ENCODE measurements at regions not wholly inside any gene's neighbourhood (a gene's known extent, or its start where the extent isn't known, plus 50 kb on each side); places are given as distances from the start of the nearest gene placed in this dataset.

DNA sequence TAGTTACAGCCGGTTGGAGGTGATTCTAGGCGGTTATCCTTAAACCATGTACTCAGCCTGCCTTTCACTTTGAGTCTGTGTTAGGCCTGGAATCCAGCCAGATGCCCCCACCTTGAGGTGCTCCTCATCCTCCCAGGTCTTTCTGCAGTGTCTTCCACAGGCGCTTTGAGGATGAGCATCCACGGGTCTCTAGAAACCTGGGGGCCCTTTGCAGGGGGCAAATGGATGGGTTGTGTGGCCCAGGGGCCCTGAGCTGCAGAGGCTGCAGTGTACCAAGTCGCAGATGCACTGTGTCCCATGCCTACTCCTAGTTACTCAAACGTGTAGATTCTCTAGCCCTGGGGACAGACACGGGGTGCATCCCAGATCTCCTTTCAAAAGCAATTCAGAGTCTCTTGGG, 242.1 kb upstream of the IRX1 start:
- H3K27me3 ChIP-seq (ENCODE audit: low read length): no peaks in the 10 kb centered on the region
- no peak overlapping the region for H3K27ac ChIP-seq (ENCODE audit: low read length)
- H3K4me3 ChIP-seq (ENCODE audit: low read length): no peak overlapping the region
- no peak for DNase-seq
- H3K4me2 ChIP-seq (ENCODE audit: low read depth, low read length, poor library complexity, severe bottlenecking): no peak overlapping the region
- H3K9me2 ChIP-seq (replicated peaks; ENCODE audit: insufficient read depth, low read length): no peaks in the 10 kb centered on the region
- H4K20me1 ChIP-seq (ENCODE audit: insufficient read depth, low read depth, low read length): no peaks in the 10 kb centered on the region
- no peaks in the 10 kb centered on the region for H3K4me1 ChIP-seq (ENCODE audit: low read length)
- no peak overlapping the region for H3K9ac ChIP-seq (ENCODE audit: low read length)
- no peaks in the 10 kb centered on the region for H3K79me2 ChIP-seq (ENCODE audit: low read length)
- H3K9me3 ChIP-seq (ENCODE audit: low read length): peaks cover 3% of the 10 kb centered on the region; the same call in 1 of the 2 replicates
- H2AFZ ChIP-seq (ENCODE audit: low read length): no peak overlapping the region
- no peaks in the 10 kb centered on the region for H3K36me3 ChIP-seq (ENCODE audit: insufficient read depth, low read length)

DNA sequence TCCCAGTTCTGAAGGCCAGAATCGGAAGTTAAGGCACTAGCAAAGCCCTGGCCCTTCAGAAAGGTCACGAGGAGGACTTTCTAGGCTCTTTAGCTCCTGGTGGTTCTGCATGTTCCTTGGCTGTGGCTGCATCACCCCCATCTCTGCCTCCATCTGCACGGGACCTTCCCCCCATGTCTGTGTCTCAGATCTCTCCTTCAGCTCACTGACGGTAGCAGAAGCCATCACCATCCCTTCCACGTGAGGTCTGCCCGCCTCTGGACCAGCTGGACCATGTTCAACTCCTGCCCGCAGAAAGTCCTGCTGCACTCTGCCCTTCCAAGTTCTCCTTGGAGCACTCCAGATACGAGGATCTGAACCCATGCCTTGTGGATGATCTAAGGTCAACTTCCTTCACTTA, 242.9 kb upstream of the IRX1 start:
- no peak overlapping the region for H3K27ac ChIP-seq (ENCODE audit: low read length)
- no peak overlapping the region for H3K4me2 ChIP-seq (ENCODE audit: low read depth, low read length, poor library complexity, severe bottlenecking)
- H3K36me3 ChIP-seq (ENCODE audit: insufficient read depth, low read length): no peaks in the 10 kb centered on the region
- H3K4me1 ChIP-seq (ENCODE audit: low read length): no peaks in the 10 kb centered on the region
- H3K9ac ChIP-seq (ENCODE audit: low read length): no peak overlapping the region
- H3K9me2 ChIP-seq (replicated peaks; ENCODE audit: insufficient read depth, low read length): no peaks in the 10 kb centered on the region
- H3K9me3 ChIP-seq (ENCODE audit: low read length): peaks cover 3% of the 10 kb centered on the region; the same call in 1 of the 2 replicates
- no peaks in the 10 kb centered on the region for H4K20me1 ChIP-seq (ENCODE audit: insufficient read depth, low read depth, low read length)
- DNase-seq: no peak
- no peaks in the 10 kb centered on the region for H3K27me3 ChIP-seq (ENCODE audit: low read length)
- no peak overlapping the region for H3K4me3 ChIP-seq (ENCODE audit: low read length)
- no peak overlapping the region for H2AFZ ChIP-seq (ENCODE audit: low read length)
- no peaks in the 10 kb centered on the region for H3K79me2 ChIP-seq (ENCODE audit: low read length)

DNA sequence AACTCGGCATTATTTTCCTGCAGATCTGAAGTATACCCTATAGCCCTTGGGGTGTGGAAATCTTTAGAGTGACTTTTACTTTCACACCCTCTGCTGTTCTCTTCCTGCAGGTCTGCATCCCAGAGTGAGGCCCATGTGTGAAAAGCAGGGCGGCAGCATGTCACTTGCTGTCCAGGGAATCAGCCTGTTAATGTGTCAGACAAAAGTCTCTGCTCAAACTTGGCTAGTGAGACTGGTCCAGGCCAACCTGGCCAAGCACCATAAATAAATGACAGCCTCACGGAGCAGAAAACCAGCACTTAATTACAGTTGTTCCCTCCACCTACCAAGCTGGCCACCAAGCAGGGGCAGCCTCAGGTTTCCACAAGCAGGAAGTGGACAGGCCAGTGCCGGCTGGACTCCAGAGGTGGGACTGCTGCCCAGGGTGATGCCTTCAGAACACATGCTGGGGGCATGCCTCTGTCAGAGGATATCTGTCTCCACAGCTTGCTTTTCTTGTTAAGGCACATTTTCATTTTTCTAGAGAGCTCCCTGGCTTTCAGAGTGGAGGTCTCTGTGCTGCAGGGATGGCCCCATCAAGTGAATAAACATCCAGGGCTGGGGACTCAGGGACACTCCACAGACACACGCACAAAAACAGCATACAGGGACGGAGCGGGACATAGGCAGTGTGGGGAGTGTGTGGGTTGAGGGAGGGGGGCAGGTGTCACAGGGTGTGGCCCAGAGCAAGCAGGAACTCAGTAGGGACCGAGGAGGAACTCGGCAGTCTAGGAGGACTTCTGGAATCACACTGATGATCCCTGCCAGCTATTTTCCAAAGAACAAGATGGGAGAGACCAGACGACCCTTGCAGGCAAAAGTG, 243.8 kb upstream of the IRX1 start:
- Histone ChIP-seq H3K9ac (ENCODE audit: low read length) (no peak overlapping the region), H3K27ac (ENCODE audit: low read length) (no peak overlapping the region), H3K9me3 (ENCODE audit: low read length) (peaks cover 3% of the 10 kb centered on the region; the same call in 1 of the 2 replicates), H3K79me2 (ENCODE audit: low read length) (no peaks in the 10 kb centered on the region), H3K4me2 (ENCODE audit: low read depth, low read length, poor library complexity, severe bottlenecking) (no peak overlapping the region), H3K36me3 (ENCODE audit: insufficient read depth, low read length) (no peaks in the 10 kb centered on the region), H4K20me1 (ENCODE audit: insufficient read depth, low read depth, low read length) (no peaks in the 10 kb centered on the region), H3K27me3 (ENCODE audit: low read length) (no peaks in the 10 kb centered on the region), H3K4me1 (ENCODE audit: low read length) (no peaks in the 10 kb centered on the region), H3K9me2 (replicated peaks; ENCODE audit: insufficient read depth, low read length) (no peaks in the 10 kb centered on the region), H3K4me3 (ENCODE audit: low read length) (no peak overlapping the region), H2AFZ (ENCODE audit: low read length) (no peak overlapping the region)
- DNase-seq: no peak

- Histone ChIP-seq H3K36me3 (ENCODE audit: insufficient read depth, low read length) (no peaks in the 10 kb centered on the region), H3K27ac (ENCODE audit: low read length) (no peak overlapping the region), H3K9ac (ENCODE audit: low read length) (no peak overlapping the region), H3K9me3 (ENCODE audit: low read length) (peaks cover 3% of the 10 kb centered on the region), H4K20me1 (ENCODE audit: insufficient read depth, low read depth, low read length) (no peaks in the 10 kb centered on the region), H2AFZ (ENCODE audit: low read length) (no peak overlapping the region), H3K9me2 (replicated peaks; ENCODE audit: insufficient read depth, low read length) (no peaks in the 10 kb centered on the region), H3K27me3 (ENCODE audit: low read length) (no peaks in the 10 kb centered on the region), H3K79me2 (ENCODE audit: low read length) (no peaks in the 10 kb centered on the region), H3K4me1 (ENCODE audit: low read length) (no peaks in the 10 kb centered on the region), H3K4me2 (ENCODE audit: low read depth, low read length, poor library complexity, severe bottlenecking) (no peak overlapping the region), H3K4me3 (ENCODE audit: low read length) (no peak overlapping the region)
- DNase-seq: no peak
Observed at GRCh38 chr5:3350781-3351180, 244.9 kb upstream of the IRX1 start.

GRCh38 chr5:3349704-3350565, 245.7 kb upstream of the IRX1 start:
- no peak overlapping the region for H3K27ac ChIP-seq (ENCODE audit: low read length)
- H3K4me1 ChIP-seq (ENCODE audit: low read length): no peaks in the 10 kb centered on the region
- H3K79me2 ChIP-seq (ENCODE audit: low read length): no peaks in the 10 kb centered on the region
- H3K9ac ChIP-seq (ENCODE audit: low read length): no peak overlapping the region
- no peaks in the 10 kb centered on the region for H3K9me2 ChIP-seq (replicated peaks; ENCODE audit: insufficient read depth, low read length)
- no peaks in the 10 kb centered on the region for H4K20me1 ChIP-seq (ENCODE audit: insufficient read depth, low read depth, low read length)
- H3K36me3 ChIP-seq (ENCODE audit: insufficient read depth, low read length): no peaks in the 10 kb centered on the region
- H2AFZ ChIP-seq (ENCODE audit: low read length): no peak overlapping the region
- no peak for DNase-seq
- no peak overlapping the region for H3K4me2 ChIP-seq (ENCODE audit: low read depth, low read length, poor library complexity, severe bottlenecking)
- H3K27me3 ChIP-seq (ENCODE audit: low read length): no peaks in the 10 kb centered on the region
- no peak overlapping the region for H3K4me3 ChIP-seq (ENCODE audit: low read length)
- H3K9me3 ChIP-seq (ENCODE audit: low read length): peaks cover 3% of the 10 kb centered on the region

DNA sequence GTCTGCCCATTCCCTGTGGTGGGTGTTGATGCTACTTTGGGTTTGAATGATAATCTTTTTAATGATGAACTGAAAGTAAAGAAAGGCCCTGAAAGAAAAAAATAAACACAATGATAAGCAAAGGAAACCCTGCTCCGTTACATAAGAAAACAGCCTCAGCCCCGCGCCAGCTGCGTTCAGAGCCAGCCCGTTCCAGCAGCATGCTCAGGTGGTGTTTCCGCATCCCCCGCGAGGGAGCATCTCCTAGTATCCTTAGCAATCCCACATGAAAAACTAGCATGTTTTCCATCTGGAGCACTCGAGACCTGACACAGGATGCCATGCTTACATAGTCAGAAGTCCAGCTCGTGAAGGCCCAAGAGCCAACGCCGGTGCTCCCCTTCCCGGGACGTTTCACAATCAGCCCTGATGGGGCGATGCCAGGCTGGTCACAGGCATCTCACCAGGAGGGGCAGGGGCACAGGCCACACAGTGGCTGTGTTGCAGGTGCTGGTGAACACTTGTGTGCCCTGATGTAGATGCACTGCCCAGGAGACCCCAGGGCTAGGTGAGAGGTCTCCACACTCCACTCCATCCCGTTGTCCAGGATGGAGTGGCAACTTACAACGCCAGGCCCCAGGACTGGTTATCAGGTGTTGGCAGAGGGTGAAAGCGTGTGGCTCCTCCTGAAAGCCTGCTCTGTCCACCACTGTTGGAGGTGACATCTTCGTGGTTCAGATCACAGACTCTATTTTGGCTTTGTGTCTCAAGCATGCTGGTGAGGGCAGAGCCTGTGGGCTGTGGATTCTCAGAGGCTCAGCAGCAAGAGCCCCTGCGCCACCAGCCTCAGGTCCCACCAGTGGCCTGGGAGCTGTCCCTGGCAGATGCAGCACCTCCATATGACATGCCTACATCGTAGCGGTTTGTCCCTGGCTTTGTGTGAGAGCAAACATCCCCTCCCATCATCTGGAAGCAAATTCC, 246.8 kb upstream of the IRX1 start:
- H3K4me3 ChIP-seq (ENCODE audit: low read length): no peak overlapping the region
- H3K9me2 ChIP-seq (replicated peaks; ENCODE audit: insufficient read depth, low read length): no peaks in the 10 kb centered on the region
- no peaks in the 10 kb centered on the region for H4K20me1 ChIP-seq (ENCODE audit: insufficient read depth, low read depth, low read length)
- no peaks in the 10 kb centered on the region for H3K27me3 ChIP-seq (ENCODE audit: low read length)
- no peak for DNase-seq
- H3K27ac ChIP-seq (ENCODE audit: low read length): no peak overlapping the region
- no peaks in the 10 kb centered on the region for H3K79me2 ChIP-seq (ENCODE audit: low read length)
- no peak overlapping the region for H3K4me2 ChIP-seq (ENCODE audit: low read depth, low read length, poor library complexity, severe bottlenecking)
- H3K9ac ChIP-seq (ENCODE audit: low read length): no peak overlapping the region
- H3K9me3 ChIP-seq (ENCODE audit: low read length): peaks cover 3% of the 10 kb centered on the region
- no peaks in the 10 kb centered on the region for H3K4me1 ChIP-seq (ENCODE audit: low read length)
- H3K36me3 ChIP-seq (ENCODE audit: insufficient read depth, low read length): no peaks in the 10 kb centered on the region
- no peak overlapping the region for H2AFZ ChIP-seq (ENCODE audit: low read length)

GRCh38 chr5:3347741-3348140, 247.9 kb upstream of the IRX1 start:
- Histone ChIP-seq H3K27ac (ENCODE audit: low read length) (no peak overlapping the region), H4K20me1 (ENCODE audit: insufficient read depth, low read depth, low read length) (no peaks in the 10 kb centered on the region), H3K9me3 (ENCODE audit: low read length) (peaks cover 3% of the 10 kb centered on the region), H3K4me1 (ENCODE audit: low read length) (no peaks in the 10 kb centered on the region), H3K36me3 (ENCODE audit: insufficient read depth, low read length) (no peaks in the 10 kb centered on the region), H3K79me2 (ENCODE audit: low read length) (no peaks in the 10 kb centered on the region), H3K9ac (ENCODE audit: low read length) (no peak overlapping the region), H3K9me2 (replicated peaks; ENCODE audit: insufficient read depth, low read length) (no peaks in the 10 kb centered on the region), H3K4me3 (ENCODE audit: low read length) (no peak overlapping the region), H2AFZ (ENCODE audit: low read length) (no peak overlapping the region), H3K27me3 (ENCODE audit: low read length) (no peaks in the 10 kb centered on the region), H3K4me2 (ENCODE audit: low read depth, low read length, poor library complexity, severe bottlenecking) (no peak overlapping the region)
- no peak for DNase-seq

Data from Karpas-422 (cell line).